BLaER1 treated with 17β-estradiol and CSF1 and Interleukin-3, amounts not matched to agents 10 nM and 100 nM (cell line): ENCODE measurements at regions not wholly inside any gene's neighbourhood (a gene's known extent, or its start where the extent isn't known, plus 50 kb on each side); places are given as distances from the start of the nearest gene placed in this dataset.

ENCODE experiments used
- H3K27ac ChIP-seq, 11 experiments: shearing (Covaris generic); formaldehyde crosslinking; 2 replicates each; pipeline ENCODE4 v1.8.1; 2022
- H3K27me3 ChIP-seq, 11 experiments: shearing (Covaris generic); formaldehyde crosslinking; 2 replicates each; pipeline ENCODE4 v1.8.1; 2022
- H3K36me3 ChIP-seq, 11 experiments: shearing (Covaris generic); formaldehyde crosslinking; 2 replicates each; pipeline ENCODE4 v1.8.1; 2022
- H3K4me1 ChIP-seq, 10 experiments: shearing (Covaris generic); formaldehyde crosslinking; 2 replicates each; pipeline ENCODE4 v1.8.1; 2022
- H3K4me2 ChIP-seq, 11 experiments: shearing (Covaris generic); formaldehyde crosslinking; 2 replicates each; pipeline ENCODE4 v1.8.1; 2022
- H3K4me3 ChIP-seq, 10 experiments: shearing (Covaris generic); formaldehyde crosslinking; 2 replicates each; pipeline ENCODE4 v1.8.1; 2022
- H3K9ac ChIP-seq, 11 experiments: shearing (Covaris generic); formaldehyde crosslinking; 2 replicates each; pipeline ENCODE4 v1.8.1; 2022
- H3K9me3 ChIP-seq, 11 experiments: shearing (Covaris generic); formaldehyde crosslinking; replicated peaks in 1 of 11; 2 replicates each; pipeline ENCODE4 v1.8.1; 2022
- H4K20me1 ChIP-seq, 11 experiments: shearing (Covaris generic); formaldehyde crosslinking; 2 replicates each; pipeline ENCODE4 v1.8.1; 2022
- Cebpa-rat ChIP-seq, 11 experiments: shearing (Covaris generic); IDR thresholded peaks; 2 replicates each; pipeline ENCODE4 v1.8.1; 2022

GRCh38 chr5:175162036-175162435, 281.9 kb downstream of the DRD1 start:
- Histone ChIP-seq H3K27ac (no peak overlapping the region), H3K27me3 (no peaks in the 10 kb centered on the region), H3K9ac (no peak overlapping the region), H3K4me3 (no peak overlapping the region), H3K36me3 (no peaks in the 10 kb centered on the region), H3K9me3 (no peaks in the 10 kb centered on the region), H3K4me2 (peak overlapping the region in 9 of 11 experiments; percentile 6 to 55 (median 45); a peak in 13 of 22 replicates), H3K4me1 (peaks cover 0 to 15% (median 8%) of the 10 kb centered on the region in 10 experiments; a peak in 12 of 20 replicates), H4K20me1 (no peaks in the 10 kb centered on the region)
- TF ChIP-seq Cebpa-rat (IDR thresholded peaks at IDR 0.05): no peak

GRCh38 chr5:175159956-175160355, 284.0 kb downstream of the DRD1 start:
- TF ChIP-seq Cebpa-rat (IDR thresholded peaks at IDR 0.05): no peak
- no peak overlapping the region for H3K4me3 ChIP-seq

GRCh38 chr5:175148636-175149172, 295.3 kb downstream of the DRD1 start:
- Histone ChIP-seq H3K4me1 (no peaks in the 10 kb centered on the region), H4K20me1 (no peaks in the 10 kb centered on the region), H3K4me3 (no peak overlapping the region), H3K27me3 (no peaks in the 10 kb centered on the region), H3K9me3 (peaks cover 42 to 69% (median 50%) of the 10 kb centered on the region in 11 experiments), H3K9ac (no peak overlapping the region), H3K27ac (no peak overlapping the region), H3K36me3 (no peaks in the 10 kb centered on the region), H3K4me2 (no peak overlapping the region)
- TF ChIP-seq Cebpa-rat (IDR thresholded peaks at IDR 0.05): no peak

More at GRCh38 chr5:175159956-175160355, 284.0 kb downstream of the DRD1 start:
- no peak overlapping the region for H3K9ac ChIP-seq
- H3K27ac ChIP-seq: no peak overlapping the region
- peaks cover 0 to 23% (median 10%) of the 10 kb centered on the region in 10 experiments; a peak in 12 of 20 replicates for H3K4me1 ChIP-seq
- H3K9me3 ChIP-seq: no peaks in the 10 kb centered on the region
- H3K4me2 ChIP-seq: no peak overlapping the region
- H4K20me1 ChIP-seq: no peaks in the 10 kb centered on the region
- no peaks in the 10 kb centered on the region for H3K36me3 ChIP-seq
- no peaks in the 10 kb centered on the region for H3K27me3 ChIP-seq

- Histone ChIP-seq H3K27ac (no peak overlapping the region), H3K9ac (no peak overlapping the region), H3K27me3 (no peaks in the 10 kb centered on the region), H3K4me3 (no peak overlapping the region), H3K4me2 (no peak overlapping the region), H3K36me3 (no peaks in the 10 kb centered on the region), H3K4me1 (no peaks in the 10 kb centered on the region), H4K20me1 (no peaks in the 10 kb centered on the region), H3K9me3 (peaks cover 36 to 69% (median 46%) of the 10 kb centered on the region in 11 experiments)
- no peak for TF ChIP-seq Cebpa-rat (IDR thresholded peaks at IDR 0.05)
Measured at GRCh38 chr5:175146733-175147132, 297.2 kb downstream of the DRD1 start.

GRCh38 chr5:175141421-175141820, 302.6 kb downstream of the DRD1 start:
- no peaks in the 10 kb centered on the region for H4K20me1 ChIP-seq
- no peaks in the 10 kb centered on the region for H3K27me3 ChIP-seq
- H3K36me3 ChIP-seq: no peaks in the 10 kb centered on the region
- no peak for TF ChIP-seq Cebpa-rat (IDR thresholded peaks at IDR 0.05)
- no peak overlapping the region for H3K4me2 ChIP-seq
- H3K4me1 ChIP-seq: no peaks in the 10 kb centered on the region
- H3K27ac ChIP-seq: no peak overlapping the region
- H3K9me3 ChIP-seq: peaks cover 26 to 53% (median 44%) of the 10 kb centered on the region in 11 experiments
- no peak overlapping the region for H3K4me3 ChIP-seq
- no peak overlapping the region for H3K9ac ChIP-seq

- Histone ChIP-seq H3K27me3 (no peaks in the 10 kb centered on the region), H3K4me3 (no peak overlapping the region), H3K4me1 (peaks cover 0 to 10% (median 7%) of the 10 kb centered on the region in 10 experiments; a peak in 15 of 20 replicates), H3K27ac (no peak overlapping the region), H3K4me2 (no peak overlapping the region), H3K36me3 (no peaks in the 10 kb centered on the region), H3K9ac (no peak overlapping the region), H3K9me3 (peaks cover 6 to 20% (median 18%) of the 10 kb centered on the region in 11 experiments; a peak in 15 of 22 replicates), H4K20me1 (no peaks in the 10 kb centered on the region)
- TF ChIP-seq Cebpa-rat (IDR thresholded peaks at IDR 0.05): no peak
Measured at GRCh38 chr5:175133185-175133584, 310.8 kb downstream of the DRD1 start.

- Histone ChIP-seq H3K36me3 (no peaks in the 10 kb centered on the region), H4K20me1 (no peaks in the 10 kb centered on the region), H3K4me3 (no peak overlapping the region), H3K27ac (no peak overlapping the region), H3K27me3 (no peaks in the 10 kb centered on the region), H3K4me2 (no peak overlapping the region), H3K4me1 (peaks cover 0 to 10% (median 7%) of the 10 kb centered on the region in 10 experiments; a peak in 15 of 20 replicates), H3K9ac (no peak overlapping the region), H3K9me3 (peaks cover 6 to 14% (median 13%) of the 10 kb centered on the region in 11 experiments; a peak in 15 of 22 replicates)
- no peak for TF ChIP-seq Cebpa-rat (IDR thresholded peaks at IDR 0.05)
Measured at GRCh38 chr5:175131432-175131831, 312.6 kb downstream of the DRD1 start.

GRCh38 chr5:175129619-175130018, 314.4 kb downstream of the DRD1 start:
- Histone ChIP-seq H3K4me3 (no peak overlapping the region), H3K9ac (no peak overlapping the region), H3K4me1 (peaks cover 0 to 10% (median 7%) of the 10 kb centered on the region in 10 experiments; a peak in 15 of 20 replicates), H3K4me2 (no peak overlapping the region; a peak in 1 of 22 replicates), H3K27ac (no peak overlapping the region), H3K9me3 (no peaks in the 10 kb centered on the region; a peak in 1 of 22 replicates), H4K20me1 (no peaks in the 10 kb centered on the region), H3K36me3 (no peaks in the 10 kb centered on the region), H3K27me3 (no peaks in the 10 kb centered on the region)
- no peak for TF ChIP-seq Cebpa-rat (IDR thresholded peaks at IDR 0.05)

- H3K4me2 ChIP-seq: peak overlapping the region in 8 of 11 experiments; percentile 11 to 45 (median 36); a peak in 12 of 22 replicates
- no peak for TF ChIP-seq Cebpa-rat (IDR thresholded peaks at IDR 0.05)
Measured at GRCh38 chr5:175129121-175129520, 314.9 kb downstream of the DRD1 start.

GRCh38 chr5:175124821-175125220, 319.2 kb downstream of the DRD1 start:
- H3K4me3 ChIP-seq: no peak overlapping the region
- H3K9ac ChIP-seq: no peak overlapping the region
- no peak for TF ChIP-seq Cebpa-rat (IDR thresholded peaks at IDR 0.05)
- no peaks in the 10 kb centered on the region for H4K20me1 ChIP-seq
- no peaks in the 10 kb centered on the region for H3K36me3 ChIP-seq
- peaks cover 0 to 10% (median 7%) of the 10 kb centered on the region in 10 experiments; a peak in 15 of 20 replicates for H3K4me1 ChIP-seq
- no peak overlapping the region for H3K27ac ChIP-seq
- no peaks in the 10 kb centered on the region for H3K27me3 ChIP-seq
- no peak overlapping the region for H3K4me2 ChIP-seq
- H3K9me3 ChIP-seq: peaks cover 0 to 9% (median 5%) of the 10 kb centered on the region in 11 experiments; a peak in 6 of 22 replicates

More at GRCh38 chr5:175129121-175129520, 314.9 kb downstream of the DRD1 start:
- Histone ChIP-seq H3K27ac (no peak overlapping the region), H3K4me3 (no peak overlapping the region), H3K36me3 (no peaks in the 10 kb centered on the region), H3K9me3 (no peaks in the 10 kb centered on the region; a peak in 1 of 22 replicates), H4K20me1 (no peaks in the 10 kb centered on the region), H3K9ac (no peak overlapping the region), H3K4me1 (peaks cover 0 to 10% (median 7%) of the 10 kb centered on the region in 10 experiments; a peak in 15 of 20 replicates), H3K27me3 (no peaks in the 10 kb centered on the region)
